ENCODE measurements at regions not wholly inside any gene's neighbourhood (a gene's known extent, or its start where the extent isn't known, plus 50 kb on each side); places are given as distances from the start of the nearest gene placed in this dataset.

- intact Hi-C loops (cut with DNase I) = no loop called here
- H3K36me3 ChIP-seq = no peaks in the 10 kb centered on the region
- no peaks in the 10 kb centered on the region for H3K4me1 ChIP-seq
- H3K27me3 ChIP-seq (ENCODE audit: low read depth) = no peaks in the 10 kb centered on the region
- H3K27ac ChIP-seq = no peak overlapping the region
- ATAC-seq (no peak), DNase-seq (no peak)
- H3K4me3 ChIP-seq = no peak overlapping the region
- no peaks in the 10 kb centered on the region for H3K9me3 ChIP-seq
- TF ChIP-seq, protein P1, sequence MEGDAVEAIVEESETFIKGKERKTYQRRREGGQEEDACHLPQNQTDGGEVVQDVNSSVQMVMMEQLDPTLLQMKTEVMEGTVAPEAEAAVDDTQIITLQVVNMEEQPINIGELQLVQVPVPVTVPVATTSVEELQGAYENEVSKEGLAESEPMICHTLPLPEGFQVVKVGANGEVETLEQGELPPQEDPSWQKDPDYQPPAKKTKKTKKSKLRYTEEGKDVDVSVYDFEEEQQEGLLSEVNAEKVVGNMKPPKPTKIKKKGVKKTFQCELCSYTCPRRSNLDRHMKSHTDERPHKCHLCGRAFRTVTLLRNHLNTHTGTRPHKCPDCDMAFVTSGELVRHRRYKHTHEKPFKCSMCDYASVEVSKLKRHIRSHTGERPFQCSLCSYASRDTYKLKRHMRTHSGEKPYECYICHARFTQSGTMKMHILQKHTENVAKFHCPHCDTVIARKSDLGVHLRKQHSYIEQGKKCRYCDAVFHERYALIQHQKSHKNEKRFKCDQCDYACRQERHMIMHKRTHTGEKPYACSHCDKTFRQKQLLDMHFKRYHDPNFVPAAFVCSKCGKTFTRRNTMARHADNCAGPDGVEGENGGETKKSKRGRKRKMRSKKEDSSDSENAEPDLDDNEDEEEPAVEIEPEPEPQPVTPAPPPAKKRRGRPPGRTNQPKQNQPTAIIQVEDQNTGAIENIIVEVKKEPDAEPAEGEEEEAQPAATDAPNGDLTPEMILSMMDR (IDR thresholded peaks at IDR 0.05) = no peak
Observed at GRCh38 chr18:34280000-34280399, 55.3 kb upstream of the NOL4 start.

DNA sequence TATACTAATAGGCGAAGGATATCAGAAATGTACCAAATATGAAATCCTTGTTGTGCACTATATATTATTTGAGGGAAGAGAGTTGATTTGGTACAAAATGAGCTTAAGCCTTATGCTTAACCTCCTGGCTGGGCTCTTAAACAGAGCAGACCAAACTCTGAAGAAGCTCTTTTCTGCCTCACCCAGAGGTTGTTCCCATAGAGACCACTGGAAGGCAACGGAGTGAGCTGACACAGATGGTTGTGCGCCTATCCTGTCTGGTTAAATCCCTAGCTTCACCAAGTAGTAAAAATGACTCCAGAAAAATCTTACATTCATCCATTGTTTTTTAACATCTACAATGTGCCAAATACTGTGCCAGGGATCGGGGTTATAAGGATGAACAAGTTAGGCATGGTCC lies 55.9 kb upstream of the NOL4 start:
- no peak for ATAC-seq

GRCh38 chr18:34281290-34281689 lies 56.6 kb upstream of the NOL4 start:
- H3K4me3 ChIP-seq = no peak overlapping the region
- intact Hi-C loops (cut with DNase I) = no loop called here
- no peak overlapping the region for H3K27ac ChIP-seq
- DNase-seq (no peak), ATAC-seq (no peak)
- H3K4me1 ChIP-seq = no peaks in the 10 kb centered on the region
- H3K27me3 ChIP-seq (ENCODE audit: low read depth) = no peaks in the 10 kb centered on the region
- TF ChIP-seq, protein P1 (IDR thresholded peaks at IDR 0.05) = no peak
- no peaks in the 10 kb centered on the region for H3K9me3 ChIP-seq
- no peaks in the 10 kb centered on the region for H3K36me3 ChIP-seq

More for the DNA sequence above, 55.9 kb upstream of the NOL4 start:
- no peak for DNase-seq
- TF ChIP-seq, protein P1 (IDR thresholded peaks at IDR 0.05) = no peak
- H3K4me1 ChIP-seq = no peaks in the 10 kb centered on the region
- no peaks in the 10 kb centered on the region for H3K27me3 ChIP-seq (ENCODE audit: low read depth)
- no peaks in the 10 kb centered on the region for H3K9me3 ChIP-seq
- H3K27ac ChIP-seq = no peak overlapping the region
- intact Hi-C loops (cut with DNase I) = no loop called here
- H3K36me3 ChIP-seq = no peaks in the 10 kb centered on the region
- no peak overlapping the region for H3K4me3 ChIP-seq

DNA sequence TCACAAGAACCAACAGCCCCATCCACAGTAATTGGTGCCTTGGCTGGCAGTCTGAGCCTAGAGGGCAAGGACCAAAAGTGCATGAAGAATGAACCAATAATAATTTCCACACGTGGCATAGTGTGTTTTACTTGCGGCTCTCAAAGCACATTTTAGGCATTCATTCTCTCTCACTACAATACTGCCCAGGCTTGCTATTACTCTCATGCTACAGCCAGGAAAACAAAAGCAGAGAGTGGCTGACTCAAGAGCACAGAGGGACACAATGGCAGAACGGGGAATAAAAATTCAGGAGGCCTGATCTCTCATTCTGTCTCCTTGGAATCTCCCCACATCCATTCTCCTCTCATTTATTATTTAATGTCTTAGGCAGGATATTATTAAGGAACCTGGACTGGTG lies 57.0 kb upstream of the NOL4 start:
- Histone ChIP-seq H3K9me3 (no peaks in the 10 kb centered on the region), H3K4me3 (no peak overlapping the region), H3K27me3 (ENCODE audit: low read depth) (no peaks in the 10 kb centered on the region), H3K36me3 (no peaks in the 10 kb centered on the region), H3K4me1 (no peaks in the 10 kb centered on the region), H3K27ac (no peak overlapping the region)
- intact Hi-C loops (cut with DNase I) = no loop called here
- DNase-seq (no peak), ATAC-seq (no peak)
- TF ChIP-seq, protein P1 (IDR thresholded peaks at IDR 0.05) = no peak

GRCh38 chr18:34283506-34283905 lies 58.8 kb upstream of the NOL4 start:
- ATAC-seq = no peak
- intact Hi-C loops (cut with DNase I) = no loop called here

More at GRCh38 chr18:34283506-34283905, 58.8 kb upstream of the NOL4 start:
- TF ChIP-seq, protein P1 (IDR thresholded peaks at IDR 0.05) = no peak
- no peak for DNase-seq
- H3K4me3 ChIP-seq = no peak overlapping the region
- no peak overlapping the region for H3K27ac ChIP-seq
- no peaks in the 10 kb centered on the region for H3K27me3 ChIP-seq (ENCODE audit: low read depth)
- no peaks in the 10 kb centered on the region for H3K4me1 ChIP-seq
- H3K9me3 ChIP-seq = peaks cover 3% of the 10 kb centered on the region
- no peaks in the 10 kb centered on the region for H3K36me3 ChIP-seq
